Ovary (tissue), 7 donors: ENCODE measurements at regions not wholly inside any gene's neighbourhood (a gene's known extent, or its start where the extent isn't known, plus 50 kb on each side); places are given as distances from the start of the nearest gene placed in this dataset.

Source experiments
- DNase-seq, 5 donors: peaks; one replicate each; pipeline ENCODE4 v3.0.0-alpha.2; 2019 to 2020
- H3K27ac ChIP-seq, 2 donors: fragments of 200-600 bp; one replicate each; pipeline versions ENCODE4 v1.5.1 to v1.8.0; 2019 to 2022
- H3K27me3 ChIP-seq: fragments of 200-600 bp; one replicate; pipeline ENCODE4 v1.8.0; 2022
- H3K36me3 ChIP-seq: fragments of 200-600 bp; sonication (generic); one replicate; pipeline ENCODE4 v1.5.1; 2019
- H3K4me1 ChIP-seq: one replicate; pipeline ENCODE4 v1.8.1; 2013; ENCODE audit warnings: mild to moderate bottlenecking, moderate library complexity; ENCODE audit not compliant: insufficient read depth
- H3K4me3 ChIP-seq: fragments of 200-600 bp; sonication (generic); one replicate; pipeline ENCODE4 v1.5.1; 2017
- H3K9me3 ChIP-seq, 2 donors: fragments of 200-600 bp in 1 of 2; sonication (generic) in 1 of 2; one replicate each; pipeline versions ENCODE4 v1.5.1 to v1.8.1; 2013 to 2019; ENCODE audit warnings: mild to moderate bottlenecking in 1 of 2, moderate library complexity in 1 of 2
- CTCF ChIP-seq, 3 donors: fragments of 450-650 bp in 2 of 3; fragments of 200-600 bp in 1 of 3; IDR thresholded peaks; one replicate each; pipeline versions ENCODE4 v1.5.1 to v1.8.0; 2016 to 2022; ENCODE audit warnings: antibody characterized with exemption in 3 of 3, mild to moderate bottlenecking in 1 of 3
- EP300 ChIP-seq: sonication (generic); formaldehyde crosslinking; IDR thresholded peaks from one replicate; pipeline ENCODE4 v1.6.1; 2017; ENCODE audit warnings: antibody characterized with exemption
- POLR2A ChIP-seq: fragments of 450-650 bp; IDR thresholded peaks from one replicate; pipeline ENCODE4 v1.6.1; 2017; ENCODE audit warnings: antibody characterized with exemption, mild to moderate bottlenecking, moderate library complexity
- WGBS, 3 donors: extraction: QIAGEN DNeasy Blood & Tissue Kit in 1 of 3; methylation state at CpG; one replicate each; pipeline versions ENCODE4 v1.1.5 to v1.1.7; 2013 to 2017; 5-methylcytosine and 5-hydroxymethylcytosine counted together
- intact Hi-C, 4 donors: fragments of 100-400 bp; cut with DNase I; formaldehyde crosslinking; loops; one replicate each; pipeline versions ENCODE4 v1.11.0 to v1.15.1; 2022 to 2023
- donor health status: DM: no; HTN: no; CAD: no; lungs with moderate emphysema.
- donor health status: DM: no; HTN: no; CAD: no.
- donor health status: Bipolar disorder and iron deficiency.
- donor health status: DM: no; HTN: no; CAD: no.
- donor health status: DM: yes; HTN: yes; CAD: no.

GRCh38 chr2:239555571-239555905 lies 154.7 kb upstream of the HDAC4 start:
- no peak for DNase-seq
- intact Hi-C loops: no loop called here
- TF ChIP-seq POLR2A: no peak
- no peak for TF ChIP-seq EP300
- TF ChIP-seq CTCF (IDR thresholded peaks at IDR 0.05): no peak
- no peak overlapping the region for H3K4me3 ChIP-seq
- H3K9me3 ChIP-seq: no peaks in the 10 kb centered on the region
- 81 to 85% (median 81%) methylated on average over 6 of the region's 6 CpGs for WGBS, 3 donors
- H3K27me3 ChIP-seq: no peaks in the 10 kb centered on the region
- no peaks in the 10 kb centered on the region for H3K4me1 ChIP-seq
- no peak overlapping the region for H3K27ac ChIP-seq
- no peaks in the 10 kb centered on the region for H3K36me3 ChIP-seq

GRCh38 chr2:239554766-239555570 lies 154.1 kb upstream of the HDAC4 start:
- Histone ChIP-seq H3K36me3 (no peaks in the 10 kb centered on the region), H3K4me1 (no peaks in the 10 kb centered on the region), H3K9me3 (no peaks in the 10 kb centered on the region), H3K27me3 (no peaks in the 10 kb centered on the region), H3K4me3 (no peak overlapping the region), H3K27ac (no peak overlapping the region)
- 59 to 65% (median 59%) methylated on average over 8 of the region's 8 CpGs for WGBS, 3 donors
- DNase-seq: no peak
- TF ChIP-seq CTCF (IDR thresholded peaks at IDR 0.05): no peak
- TF ChIP-seq POLR2A: no peak
- no peak for TF ChIP-seq EP300
- intact Hi-C loops: no loop called here

- H3K27me3 ChIP-seq: no peaks in the 10 kb centered on the region
- H3K4me3 ChIP-seq: no peak overlapping the region
- no peak overlapping the region for H3K27ac ChIP-seq
- H3K36me3 ChIP-seq: no peaks in the 10 kb centered on the region
- H3K4me1 ChIP-seq: no peaks in the 10 kb centered on the region
- TF ChIP-seq EP300 (no peak), POLR2A (no peak), CTCF (IDR thresholded peaks at IDR 0.05) (no peak)
- no peaks in the 10 kb centered on the region for H3K9me3 ChIP-seq
- intact Hi-C loops: no loop called here
- WGBS, 3 donors: 79 to 91% (median 89%) methylated on average over 13 of the region's 13 CpGs
- no peak for DNase-seq
Observed at GRCh38 chr2:239553376-239554000, 152.7 kb upstream of the HDAC4 start.

GRCh38 chr2:239552213-239552926 lies 151.6 kb upstream of the HDAC4 start:
- TF ChIP-seq POLR2A (no peak), EP300 (no peak), CTCF (IDR thresholded peaks at IDR 0.05) (no peak)
- H3K9me3 ChIP-seq: no peaks in the 10 kb centered on the region
- H3K36me3 ChIP-seq: no peaks in the 10 kb centered on the region
- no peak overlapping the region for H3K4me3 ChIP-seq
- intact Hi-C loops: no loop called here
- 80 to 82% (median 82%) methylated on average over 16 of the region's 16 CpGs for WGBS, 3 donors
- H3K27me3 ChIP-seq: no peaks in the 10 kb centered on the region
- no peak overlapping the region for H3K27ac ChIP-seq
- DNase-seq: peak in 1 of 5 donors; percentile 4
- no peaks in the 10 kb centered on the region for H3K4me1 ChIP-seq
